H1 (cell line): ENCODE measurements at regions not wholly inside any gene's neighbourhood (a gene's known extent, or its start where the extent isn't known, plus 50 kb on each side); places are given as distances from the start of the nearest gene placed in this dataset.

ENCODE experiments used
- CTCF ChIA-PET: fragments of 300-600 bp; sonication (Branson Sonifier 250); formaldehyde crosslinking; loops from one replicate; lab custom pipeline; 2021; ENCODE audit not compliant: partially characterized antibody; lab: Charles Lee
- POLR2A ChIA-PET: fragments of 300-600 bp; sonication (Branson Sonifier 250); formaldehyde crosslinking; loops from one replicate; lab custom pipeline; 2021; ENCODE audit warnings: inconsistent platforms; ENCODE audit not compliant: partially characterized antibody; lab: Charles Lee
- DNase-seq, 2 experiments: peaks; one replicate each; pipeline versions ENCODE4 v3.0.0 to v3.0.0-alpha.2; 2010 to 2022; ENCODE audit warnings: low spot score in 2 of 2, low read depth in 1 of 2, mixed read lengths in 1 of 2
- FAIRE-seq: peaks from 2 replicates; lab custom pipeline; 2011; peaks lifted over from hg19 to GRCh38; lab: Jason Lieb, UNC
- H2AFZ ChIP-seq: 2 replicates; pipeline ENCODE4 v1.8.1; 2012; ENCODE audit warnings: low read length, inconsistent platforms
- H2AK5ac ChIP-seq: 2 replicates; pipeline ENCODE4 v1.6.1; 2013; ENCODE audit warnings: low read depth, low read length
- H2BK120ac ChIP-seq: replicated peaks from 2 replicates; pipeline ENCODE3; 2013; ENCODE audit warnings: low read depth, low read length, inconsistent platforms
- H2BK12ac ChIP-seq: 2 replicates; pipeline ENCODE4 v1.6.1; 2013; ENCODE audit warnings: low read depth, low read length
- H2BK15ac ChIP-seq: 2 replicates; pipeline ENCODE4 v1.6.1; 2013; ENCODE audit warnings: low read length
- H2BK20ac ChIP-seq: 2 replicates; pipeline ENCODE4 v1.6.1; 2013; ENCODE audit warnings: low read length
- H2BK5ac ChIP-seq: 2 replicates; pipeline ENCODE4 v1.6.1; 2013; ENCODE audit warnings: low read depth, low read length
- H3K14ac ChIP-seq: 2 replicates; pipeline ENCODE4 v1.6.1; 2013; ENCODE audit warnings: inconsistent platforms; ENCODE audit not compliant: insufficient read length
- H3K18ac ChIP-seq: 2 replicates; pipeline ENCODE4 v1.6.1; 2013; ENCODE audit warnings: low read length; ENCODE audit errors: extremely low read depth
- H3K23ac ChIP-seq: 2 replicates; pipeline ENCODE4 v1.6.1; 2013; ENCODE audit warnings: inconsistent platforms; ENCODE audit not compliant: insufficient read length
- H3K23me2 ChIP-seq: 2 replicates; pipeline ENCODE4 v1.6.1; 2013; ENCODE audit warnings: low read depth, low read length
- H3K27ac ChIP-seq: 2 replicates; pipeline ENCODE4 v1.6.1; 2011; ENCODE audit warnings: low read depth, low read length, inconsistent platforms
- H3K27me3 ChIP-seq, 4 experiments: replicated peaks in 1 of 4; 1 replicate in 1 of 4; 2 replicates in 3 of 4; pipeline versions ENCODE4 v1.6.1 to v1.8.1; 2011 to 2013; ENCODE audit warnings: low read length in 3 of 4, mild to moderate bottlenecking in 3 of 4, inconsistent platforms in 2 of 4, mixed read lengths in 2 of 4, moderate library complexity in 1 of 4; ENCODE audit not compliant: control insufficient read depth in 3 of 4, insufficient read depth in 3 of 4; ENCODE audit errors: extremely low read depth in 1 of 4
- H3K36me3 ChIP-seq, 4 experiments: 2 replicates each; pipeline versions ENCODE4 v1.6.1 to v1.8.1; 2011 to 2013; ENCODE audit warnings: mild to moderate bottlenecking in 4 of 4, low read length in 3 of 4, moderate library complexity in 2 of 4, control low read depth in 1 of 4, inconsistent platforms in 1 of 4; ENCODE audit not compliant: insufficient read depth in 4 of 4, control insufficient read depth in 2 of 4
- H3K4ac ChIP-seq: replicated peaks from 2 replicates; pipeline ENCODE3; 2013; ENCODE audit warnings: low read length, low read depth, mixed read lengths, inconsistent platforms; ENCODE audit not compliant: insufficient read length
- H3K4me1 ChIP-seq, 4 experiments: replicated peaks in 1 of 4; 1 replicate in 1 of 4; 2 replicates in 3 of 4; pipeline versions ENCODE4 v1.6.1 to v1.8.1; 2011 to 2013; ENCODE audit warnings: low read length in 3 of 4, inconsistent platforms in 2 of 4, mixed read lengths in 1 of 4; ENCODE audit not compliant: insufficient read depth in 4 of 4, control insufficient read depth in 3 of 4
- H3K4me2 ChIP-seq, 2 experiments: 2 replicates each; pipeline versions ENCODE4 v1.6.1 to v1.8.1; 2011 to 2013; ENCODE audit warnings: low read depth in 2 of 2, low read length in 2 of 2, control low read depth in 1 of 2, inconsistent platforms in 1 of 2, mild to moderate bottlenecking in 1 of 2; ENCODE audit not compliant: insufficient read depth in 1 of 2
- H3K4me3 ChIP-seq, 4 experiments: fragments of 200-600, 300-600 bp in 1 of 4; sonication (generic), shearing (Covaris generic), sonication (Bioruptor Twin) in 1 of 4; 2 replicates each; pipeline versions ENCODE4 v1.5.1 to v1.8.1; 2011 to 2016; ENCODE audit warnings: low read length in 4 of 4, low read depth in 3 of 4, control low read depth in 2 of 4, inconsistent platforms in 2 of 4, mild to moderate bottlenecking in 2 of 4, mixed read lengths in 1 of 4, moderate library complexity in 1 of 4; ENCODE audit not compliant: insufficient read depth in 2 of 4; ENCODE audit errors: extremely low read depth in 1 of 4
- H3K56ac ChIP-seq: replicated peaks from 2 replicates; pipeline ENCODE3; 2013; ENCODE audit warnings: low read depth, mild to moderate bottlenecking, mixed read lengths, low read length, inconsistent platforms; ENCODE audit not compliant: insufficient read length
- H3K79me1 ChIP-seq: 2 replicates; pipeline ENCODE4 v1.6.1; 2013; ENCODE audit warnings: low read depth, low read length, control low read depth
- H3K79me2 ChIP-seq, 2 experiments: 2 replicates each; pipeline versions ENCODE4 v1.6.1 to v1.8.1; 2012 to 2013; ENCODE audit warnings: low read length in 2 of 2, mild to moderate bottlenecking in 2 of 2, inconsistent platforms in 1 of 2; ENCODE audit not compliant: insufficient read depth in 2 of 2, control insufficient read depth in 1 of 2
- H3K9ac ChIP-seq, 4 experiments: replicated peaks in 1 of 4; 1 replicate in 1 of 4; 2 replicates in 3 of 4; pipeline versions ENCODE4 v1.6.1 to v1.8.1; 2011 to 2013; ENCODE audit warnings: low read depth in 3 of 4, low read length in 3 of 4, control low read depth in 2 of 4, mild to moderate bottlenecking in 2 of 4, moderate library complexity in 2 of 4, inconsistent platforms in 1 of 4; ENCODE audit errors: extremely low read depth in 1 of 4
- H3K9me3 ChIP-seq, 2 experiments: 2 replicates each; pipeline versions ENCODE4 v1.6.1 to v1.8.1; 2012 to 2013; ENCODE audit warnings: mild to moderate bottlenecking in 2 of 2, moderate library complexity in 2 of 2, control low read depth in 1 of 2, inconsistent platforms in 1 of 2, low read depth in 1 of 2, low read length in 1 of 2, mixed read lengths in 1 of 2; ENCODE audit not compliant: insufficient read depth in 2 of 2
- H4K20me1 ChIP-seq, 2 experiments: replicated peaks in 1 of 2; 2 replicates each; pipeline versions ENCODE3 to v1.8.1; 2011 to 2013; ENCODE audit warnings: inconsistent platforms in 2 of 2, low read length in 2 of 2, mild to moderate bottlenecking in 1 of 2; ENCODE audit not compliant: insufficient read depth in 2 of 2, control insufficient read depth in 1 of 2
- H4K5ac ChIP-seq: 2 replicates; pipeline ENCODE4 v1.6.1; 2013; ENCODE audit warnings: low read length, low read depth, mixed read lengths, inconsistent platforms; ENCODE audit not compliant: insufficient read length
- H4K8ac ChIP-seq: 2 replicates; pipeline ENCODE4 v1.8.0; 2013; ENCODE audit warnings: mild to moderate bottlenecking, moderate library complexity, low read length, inconsistent platforms; ENCODE audit not compliant: insufficient read depth; ENCODE audit errors: extremely low read depth
- H4K91ac ChIP-seq: replicated peaks from 2 replicates; pipeline ENCODE3; 2013; ENCODE audit warnings: low read length, mixed read lengths, inconsistent platforms; ENCODE audit not compliant: insufficient read length
- BRCA1 ChIP-seq: IDR thresholded peaks from 2 replicates; pipeline ENCODE4 v1.6.1; 2012; ENCODE audit warnings: low read depth, low read length, improper control_type of control experiment
- HDAC6 ChIP-seq: IDR thresholded peaks from one replicate; pipeline ENCODE4 v1.7.1; 2012; ENCODE audit warnings: low read depth, mild to moderate bottlenecking, inconsistent platforms, low read length, moderate library complexity
- KDM1A ChIP-seq: fragments of 200-600, 300-600 bp; sonication (generic); IDR thresholded peaks from 2 replicates; pipeline ENCODE4 v1.7.1; 2016; ENCODE audit warnings: mild to moderate bottlenecking, low read length, borderline replicate concordance
- KDM4A ChIP-seq: IDR thresholded peaks from one replicate; pipeline ENCODE4 v1.7.1; 2012; ENCODE audit warnings: low read depth, mild to moderate bottlenecking, moderate library complexity, low read length, inconsistent platforms; ENCODE audit not compliant: severe bottlenecking
- PHF8 ChIP-seq: fragments of 200-600 bp; sonication (generic); conservative IDR thresholded peaks from 2 replicates; pipeline ENCODE4 v1.7.1; 2012; ENCODE audit warnings: low read depth, mild to moderate bottlenecking, inconsistent platforms, low read length, moderate library complexity
- SUZ12 ChIP-seq: fragments of 200-600 bp; sonication (generic); IDR thresholded peaks from 2 replicates; pipeline ENCODE4 v1.6.1; 2012; ENCODE audit warnings: mild to moderate bottlenecking, inconsistent platforms, low read length, moderate library complexity, mixed read lengths
- TBP ChIP-seq: IDR thresholded peaks from 2 replicates; pipeline ENCODE4 v1.6.1; 2011; ENCODE audit warnings: low read depth, low read length, improper control_type of control experiment
- WGBS, 2 experiments: shearing (Covaris generic) in 1 of 2; methylation state at CpG; one replicate each; pipeline versions ENCODE4 v1.1.6 to v1.1.7; 2013 to 2015; ENCODE audit warnings: low lambda C conversion rate in 2 of 2, mixed read lengths in 2 of 2, inconsistent platforms in 1 of 2, low coverage in 1 of 2, missing lambda C conversion rate in 1 of 2; ENCODE audit not compliant: insufficient replicate concordance in 2 of 2, insufficient coverage in 1 of 2, insufficient read length in 1 of 2; ENCODE audit errors: extremely low coverage in 1 of 2, missing lambda C conversion rate in 1 of 2; 5-methylcytosine and 5-hydroxymethylcytosine counted together
- TF ChIP-seq, protein P1 (sequence below): IDR thresholded peaks from 2 replicates; pipeline ENCODE4 v1.6.1; 2012; ENCODE audit warnings: low read length, inconsistent platforms
- TF ChIP-seq, protein P2 (sequence below): IDR thresholded peaks from 2 replicates; pipeline ENCODE4 v1.6.1; 2011; ENCODE audit warnings: low read length, improper control_type of control experiment

DNA sequence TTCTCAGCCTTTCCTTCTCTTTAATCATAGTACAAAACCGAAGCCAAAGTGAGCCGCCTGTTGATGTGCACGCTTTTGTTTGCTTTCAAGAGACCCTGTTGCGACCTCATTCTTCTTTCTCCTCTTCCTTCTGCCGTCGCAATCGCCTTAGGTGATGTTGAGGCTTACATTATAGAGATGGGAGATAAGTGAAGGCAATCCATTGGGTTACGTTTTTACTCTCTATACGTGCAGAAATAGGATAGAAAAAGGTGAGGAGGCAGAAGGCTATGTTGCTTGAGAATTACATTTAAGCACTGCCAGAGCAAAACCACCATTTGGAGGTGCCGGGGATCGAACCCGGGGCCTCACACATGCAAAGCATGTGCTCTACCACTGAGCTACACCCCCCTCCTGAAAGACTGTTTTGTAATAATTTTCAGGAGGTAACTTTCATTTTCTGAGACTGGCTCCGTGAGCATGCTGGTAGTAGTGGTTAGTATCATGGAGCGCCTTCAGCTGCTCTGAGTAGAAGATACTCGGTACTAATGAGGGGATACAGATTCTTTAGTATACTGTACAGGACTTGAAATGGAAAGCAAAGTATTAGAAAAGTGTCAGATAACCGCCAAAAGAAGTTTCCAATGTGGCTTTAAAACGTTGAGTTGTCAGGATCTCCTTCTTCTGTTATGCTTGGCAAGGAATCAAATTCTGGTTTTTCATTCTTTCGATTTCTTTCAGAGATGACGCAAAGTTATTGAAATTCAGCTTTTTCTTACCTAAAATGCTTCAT is 165.6 kb downstream of the TRIM27 start:
- H4K91ac ChIP-seq, result no peak overlapping the region
- 10% methylated on average over 19 of the region's 19 CpGs; no CpG with 5 or more reads in 1 of the 2 experiments for WGBS, 2 experiments
- no peak overlapping the region for H2AK5ac ChIP-seq
- no peak overlapping the region for H3K14ac ChIP-seq
- no peak overlapping the region for H2BK20ac ChIP-seq
- H2BK120ac ChIP-seq, result no peak overlapping the region
- no peak overlapping the region for H3K23ac ChIP-seq
- 0 out of 2 replicates have a peak overlapping the region, but pooled peaks have one; percentile 64 for H3K18ac ChIP-seq
- H4K5ac ChIP-seq, result no peak overlapping the region
- peaks cover 1 to 11% (median 8%) of the 10 kb centered on the region in 4 experiments for H3K27me3 ChIP-seq
- H3K27ac ChIP-seq, result no peak overlapping the region
- peak; percentile 77 to 93 for DNase-seq
- H2AFZ ChIP-seq, result peak overlapping the region; percentile 81; the same call in 1 of the 2 replicates
- H3K4me1 ChIP-seq, result no peaks in the 10 kb centered on the region
- peak; percentile 97 for FAIRE-seq
- no peaks in the 10 kb centered on the region for H3K79me2 ChIP-seq
- H3K79me1 ChIP-seq, result no peaks in the 10 kb centered on the region
- no peak overlapping the region for H3K56ac ChIP-seq
- CTCF ChIA-PET, result interaction anchor here (0.7 to 4.3 kb wide), 8 partner anchors 11 to 86 kb away, joined by 3 to 24 read pairs (median 4); no protein-coding TSS in a partner anchor
- H3K36me3 ChIP-seq, result no peaks in the 10 kb centered on the region
- no peaks in the 10 kb centered on the region for H4K20me1 ChIP-seq
- peak overlapping the region; percentile 55 to 68 for H3K4me2 ChIP-seq
- no peak overlapping the region for H4K8ac ChIP-seq
- no peak overlapping the region; the same call in 1 of the 2 replicates for H2BK5ac ChIP-seq
- no peak overlapping the region for H3K4ac ChIP-seq
- H3K23me2 ChIP-seq, result no peaks in the 10 kb centered on the region
- peak overlapping the region; percentile 77 to 90 (median 84) for H3K4me3 ChIP-seq
- H2BK12ac ChIP-seq, result no peak overlapping the region; the same call in 1 of the 2 replicates
- POLR2A ChIA-PET, result interaction anchor here (0.7 to 2.8 kb wide), 19 partner anchors 9 to 927 kb away, joined by 3 to 12 read pairs (median 4); a partner anchor contains a TSS
- H3K9me3 ChIP-seq, result no peaks in the 10 kb centered on the region
- no peak overlapping the region for H2BK15ac ChIP-seq
- H3K9ac ChIP-seq, result peak overlapping the region in 3 of 4 experiments; percentile 52 to 92 (median 63); a peak in 4 of 7 replicates
- TF ChIP-seq TBP (peak; percentile 99), PHF8 (no peak), KDM4A (peak; percentile 2), BRCA1 (no peak), HDAC6 (no peak), KDM1A (no peak), SUZ12 (no peak)
- TF ChIP-seq, protein P1, sequence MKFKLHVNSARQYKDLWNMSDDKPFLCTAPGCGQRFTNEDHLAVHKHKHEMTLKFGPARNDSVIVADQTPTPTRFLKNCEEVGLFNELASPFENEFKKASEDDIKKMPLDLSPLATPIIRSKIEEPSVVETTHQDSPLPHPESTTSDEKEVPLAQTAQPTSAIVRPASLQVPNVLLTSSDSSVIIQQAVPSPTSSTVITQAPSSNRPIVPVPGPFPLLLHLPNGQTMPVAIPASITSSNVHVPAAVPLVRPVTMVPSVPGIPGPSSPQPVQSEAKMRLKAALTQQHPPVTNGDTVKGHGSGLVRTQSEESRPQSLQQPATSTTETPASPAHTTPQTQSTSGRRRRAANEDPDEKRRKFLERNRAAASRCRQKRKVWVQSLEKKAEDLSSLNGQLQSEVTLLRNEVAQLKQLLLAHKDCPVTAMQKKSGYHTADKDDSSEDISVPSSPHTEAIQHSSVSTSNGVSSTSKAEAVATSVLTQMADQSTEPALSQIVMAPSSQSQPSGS, result no peak
- TF ChIP-seq, protein P2, sequence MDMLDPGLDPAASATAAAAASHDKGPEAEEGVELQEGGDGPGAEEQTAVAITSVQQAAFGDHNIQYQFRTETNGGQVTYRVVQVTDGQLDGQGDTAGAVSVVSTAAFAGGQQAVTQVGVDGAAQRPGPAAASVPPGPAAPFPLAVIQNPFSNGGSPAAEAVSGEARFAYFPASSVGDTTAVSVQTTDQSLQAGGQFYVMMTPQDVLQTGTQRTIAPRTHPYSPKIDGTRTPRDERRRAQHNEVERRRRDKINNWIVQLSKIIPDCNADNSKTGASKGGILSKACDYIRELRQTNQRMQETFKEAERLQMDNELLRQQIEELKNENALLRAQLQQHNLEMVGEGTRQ, result no peak
